Nucleus accumbens (tissue), 56 donors: ENCODE measurements at regions not wholly inside any gene's neighbourhood (a gene's known extent, or its start where the extent isn't known, plus 50 kb on each side); places are given as distances from the start of the nearest gene placed in this dataset.

ENCODE experiments used
- DNase-seq, 56 donors: peaks; one replicate each; lab custom pipeline; 2025; lab: John Stamatoyannopoulos, UW

GRCh38 chr1:218525451-218526197 is 180.5 kb downstream of the TGFB2 start:
- no peak for DNase-seq

GRCh38 chr1:218526198-218526580 is 181.1 kb downstream of the TGFB2 start:
- DNase-seq: no peak

- DNase-seq: no peak
These were observed 182.6 kb downstream of the TGFB2 start for GRCh38 chr1:218527737-218528136.

DNA sequence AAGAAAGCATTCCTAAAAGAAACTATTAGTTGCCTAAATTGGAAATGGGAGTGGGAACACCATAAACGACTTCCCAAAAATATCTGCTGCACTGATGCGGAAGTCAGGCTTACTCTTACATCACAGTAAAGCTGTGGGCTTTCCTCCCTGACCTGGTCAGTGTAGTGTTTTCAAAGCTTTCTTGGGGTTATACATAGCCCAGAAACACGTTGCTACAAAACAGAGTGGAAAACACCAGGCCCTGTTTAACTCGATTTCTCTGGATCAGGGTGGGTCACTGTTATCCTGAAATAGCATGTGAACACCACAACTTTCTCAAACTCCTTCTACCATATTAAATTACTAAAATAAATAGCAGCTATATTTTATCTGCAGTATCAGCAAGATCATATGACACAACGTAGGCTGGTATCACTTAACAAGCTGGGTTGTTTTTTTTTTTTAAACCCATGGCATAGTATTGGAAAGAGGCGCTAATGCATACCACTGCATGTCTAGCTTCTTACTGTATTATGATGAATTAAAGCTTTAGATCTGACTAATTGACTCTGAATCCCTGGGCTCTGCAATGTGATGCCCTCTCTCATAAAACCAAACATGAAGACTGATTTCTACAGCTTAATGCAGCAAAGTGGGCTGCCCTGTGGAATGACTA is 184.6 kb downstream of the TGFB2 start:
- DNase-seq: no peak

GRCh38 chr1:218531936-218532335 is 186.8 kb downstream of the TGFB2 start:
- no peak for DNase-seq

DNA sequence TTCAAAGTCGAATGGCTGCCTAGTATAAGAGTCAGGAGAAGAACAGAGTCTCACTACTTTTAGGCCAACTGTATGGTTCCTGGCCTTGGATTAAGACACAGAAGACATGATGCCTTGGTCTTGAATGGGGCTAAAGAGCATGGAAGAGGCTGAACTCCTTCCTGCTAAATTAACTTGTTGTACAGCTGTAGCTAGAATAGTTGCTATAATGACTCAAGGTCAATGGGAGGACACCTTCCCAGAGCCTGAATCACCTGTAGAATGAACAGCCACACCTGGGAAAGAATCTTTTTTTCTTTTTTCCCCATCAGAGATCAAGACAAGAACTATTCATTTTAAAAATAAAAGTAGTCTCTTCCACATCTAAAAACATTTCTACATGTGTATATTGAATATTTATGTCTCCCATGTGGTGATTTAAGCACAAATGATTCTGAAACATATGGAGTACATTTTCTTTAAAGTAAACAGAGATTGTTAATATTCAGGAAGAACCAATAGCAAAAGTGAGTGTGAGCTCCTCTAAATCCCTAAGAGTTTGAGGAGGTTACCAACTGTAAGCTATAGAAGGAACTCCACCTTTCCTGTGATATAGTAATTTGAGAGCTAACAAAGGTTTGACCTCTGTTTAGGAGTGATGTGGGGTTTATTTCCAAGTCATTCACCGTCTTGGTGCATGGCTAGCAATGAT is 191.3 kb downstream of the TGFB2 start:
- no peak for DNase-seq

GRCh38 chr1:218537122-218537913 is 192.2 kb downstream of the TGFB2 start:
- no peak for DNase-seq

- no peak for DNase-seq
These were observed 193.2 kb downstream of the TGFB2 start for GRCh38 chr1:218538341-218538740.

DNA sequence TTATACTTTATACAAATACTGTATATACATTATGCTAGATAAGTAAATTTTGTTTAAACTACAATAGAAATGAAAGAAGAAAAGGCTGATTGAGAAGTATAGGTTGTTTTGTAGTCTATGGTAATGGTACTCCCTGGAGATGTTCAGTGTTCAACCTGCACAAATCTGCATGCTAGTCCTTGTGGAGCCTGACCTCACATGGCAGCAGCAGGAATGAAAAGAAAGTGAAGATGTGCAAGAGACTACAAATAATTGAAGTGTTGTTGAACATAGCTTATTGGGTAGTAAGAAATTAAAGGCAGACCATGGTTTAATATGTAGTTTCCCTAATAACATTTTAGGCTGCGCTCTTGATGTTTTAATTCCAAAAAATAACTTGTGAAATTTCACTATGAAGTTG is 201.2 kb downstream of the TGFB2 start:
- no peak for DNase-seq

- no peak for DNase-seq
These were observed 203.0 kb downstream of the TGFB2 start for GRCh38 chr1:218547957-218548730.

DNA sequence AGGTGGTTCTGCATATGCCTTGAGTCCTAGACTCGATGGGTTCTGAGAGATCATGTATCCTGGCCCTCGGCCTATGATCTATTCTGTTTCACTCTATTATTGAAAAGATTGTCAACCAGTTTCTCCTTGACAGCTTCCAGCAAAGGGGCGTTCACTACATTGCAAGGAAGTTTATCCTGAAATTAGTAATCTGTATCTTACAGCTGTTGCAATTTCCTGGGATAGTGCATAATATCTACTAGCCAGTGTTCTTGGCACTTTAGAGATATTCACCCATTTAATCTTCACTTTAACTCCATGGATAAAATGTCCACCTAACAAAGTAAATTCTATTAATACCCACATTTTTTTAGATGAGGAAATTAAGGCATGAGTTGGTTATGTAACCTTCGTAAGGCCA is 203.6 kb downstream of the TGFB2 start:
- no peak for DNase-seq

DNA sequence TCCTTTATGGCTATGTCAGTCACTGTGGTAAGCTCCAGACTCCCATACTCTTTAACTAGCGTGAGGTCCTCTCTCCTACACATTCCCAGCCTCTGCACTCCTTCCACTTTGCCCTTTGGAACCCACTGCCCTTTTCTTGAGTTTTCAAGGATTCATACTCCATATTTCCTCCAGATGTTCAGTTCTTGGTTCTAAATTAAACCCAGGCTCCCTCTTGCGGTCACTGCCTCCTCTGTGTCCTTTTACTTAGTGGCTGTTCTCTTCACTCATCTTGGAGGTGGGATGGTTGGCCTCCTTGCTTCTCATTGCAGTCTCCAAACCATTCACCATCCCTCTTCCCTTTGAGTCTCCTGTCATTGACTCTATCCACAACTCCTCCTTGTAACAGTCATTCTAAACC is 208.1 kb downstream of the TGFB2 start:
- DNase-seq: no peak

DNA sequence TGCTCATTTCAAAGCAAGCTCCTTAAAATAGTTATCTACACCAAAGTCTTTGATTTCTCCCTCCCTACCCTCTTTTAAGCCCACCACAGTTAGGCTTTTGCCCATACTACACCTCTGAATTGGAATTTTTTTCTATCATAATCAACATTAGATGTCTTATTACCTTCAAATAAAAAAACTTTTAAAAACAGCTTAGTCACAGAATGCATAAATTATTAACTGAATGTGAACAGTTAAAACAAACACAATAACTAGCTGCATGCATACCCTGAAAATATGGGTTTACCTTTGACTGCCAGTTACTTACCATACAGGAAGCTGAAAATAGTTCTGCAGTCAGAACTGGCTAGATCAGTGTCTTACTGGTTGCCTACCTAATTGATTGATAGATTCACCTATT is 210.9 kb downstream of the TGFB2 start:
- DNase-seq: no peak

DNA sequence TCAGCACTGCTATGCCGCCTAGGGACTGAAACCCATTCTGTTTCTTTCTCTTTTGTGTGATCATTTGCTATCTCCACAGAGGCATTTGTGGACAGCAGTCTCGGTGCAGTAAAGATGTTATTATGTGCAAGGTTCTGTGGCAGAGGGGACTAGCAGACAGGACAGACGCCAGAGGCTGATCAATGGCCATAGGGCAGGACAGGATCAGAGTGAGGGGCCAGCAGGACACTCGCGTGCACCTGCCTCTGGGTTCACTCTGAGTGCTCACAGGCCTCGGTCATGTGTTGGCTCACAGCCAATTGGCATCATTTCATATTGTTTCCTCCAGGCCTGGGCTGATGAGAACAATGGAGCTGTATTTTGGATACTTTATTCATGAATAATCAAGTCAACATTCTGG is 212.6 kb downstream of the TGFB2 start:
- DNase-seq: peak in 30 of 56 donors; percentile 1 to 56 (median 12)

DNA sequence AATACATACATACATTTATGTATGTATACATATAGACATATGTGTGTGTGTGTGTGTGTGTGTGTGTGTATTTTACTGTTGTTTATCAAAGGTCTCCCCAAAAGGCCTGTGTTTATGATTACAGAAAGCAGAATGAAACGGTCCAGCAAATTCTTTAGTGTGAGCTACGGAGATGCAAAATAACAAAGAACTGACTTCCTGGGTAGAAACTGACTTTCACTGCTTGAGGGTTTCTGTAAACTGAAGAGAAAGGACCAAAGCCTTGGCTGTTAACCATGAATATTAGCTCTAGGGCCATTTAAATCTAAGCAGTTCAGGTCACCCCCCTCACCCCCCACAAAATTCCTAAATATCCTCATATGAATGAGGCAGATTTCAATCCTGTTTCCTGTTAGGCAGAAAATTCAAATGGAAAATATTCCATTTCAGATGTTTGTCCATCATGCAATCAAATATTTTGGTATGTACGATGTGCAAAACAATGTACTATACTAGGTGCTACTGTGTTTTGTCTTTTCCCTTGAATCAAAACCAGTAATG is 213.2 kb downstream of the TGFB2 start:
- DNase-seq: no peak

DNA sequence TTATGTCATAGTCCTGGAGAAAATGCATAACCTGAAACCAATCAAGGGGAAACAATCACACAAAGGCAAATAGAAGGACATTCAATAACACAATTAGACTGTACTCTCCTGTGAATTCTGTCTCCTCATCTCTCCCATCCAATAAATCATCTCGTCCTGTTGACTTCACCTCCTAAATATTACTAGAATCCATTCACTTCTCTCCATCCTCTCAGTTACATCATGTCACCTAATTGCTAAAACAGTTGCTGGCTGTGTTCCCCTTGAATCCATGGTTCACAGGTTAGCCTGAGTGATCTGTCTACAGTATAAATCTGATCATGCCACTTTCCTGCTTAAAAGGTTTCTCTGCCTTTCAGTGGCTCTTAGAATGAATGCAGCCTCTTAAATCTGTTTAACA is 220.2 kb downstream of the TGFB2 start:
- DNase-seq: no peak

DNA sequence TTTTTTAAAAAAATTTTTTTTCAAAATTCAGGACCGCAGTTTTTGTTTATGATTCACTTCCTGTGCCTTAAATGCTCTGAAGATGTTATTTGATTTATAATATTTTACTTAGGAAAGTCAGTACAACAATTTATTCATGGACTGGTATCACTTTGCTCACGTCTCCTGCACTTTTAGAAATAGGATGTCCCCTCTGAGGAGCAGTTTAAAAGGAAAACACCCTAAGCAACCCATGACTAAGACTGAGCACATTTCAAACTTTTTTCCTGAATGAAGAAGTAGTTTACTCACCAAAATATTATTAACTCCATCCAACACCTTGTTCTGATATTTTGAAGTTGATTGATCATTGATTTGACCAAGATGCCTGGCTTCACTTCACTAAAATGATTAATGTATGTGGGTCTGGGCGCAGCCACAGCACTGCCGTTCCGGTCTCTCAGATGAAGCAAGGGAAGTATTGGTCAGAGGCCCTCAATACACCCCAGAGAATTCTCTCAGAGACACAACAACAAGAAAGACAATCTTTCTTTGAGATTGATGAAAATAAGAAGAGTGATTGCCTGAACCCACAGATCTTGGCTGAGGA is 223.9 kb downstream of the TGFB2 start:
- no peak for DNase-seq

DNA sequence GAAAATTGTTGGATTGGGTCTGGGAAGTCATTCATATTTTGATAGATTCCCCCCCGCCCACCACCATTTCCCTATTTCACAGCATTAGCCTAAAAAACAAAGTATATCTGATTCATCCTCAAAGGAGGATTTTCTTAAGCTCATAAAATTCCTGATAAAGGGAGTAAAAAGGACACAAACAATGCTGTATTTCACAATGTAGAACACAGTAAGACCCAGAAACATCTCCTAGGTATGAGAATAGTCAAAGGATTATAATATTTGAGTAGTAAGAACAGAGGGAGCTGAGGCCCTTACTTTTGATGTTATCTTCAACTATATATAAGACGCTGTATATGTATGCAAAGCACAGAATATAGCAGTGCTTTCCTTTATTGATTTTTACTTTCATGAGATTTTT is 225.3 kb downstream of the TGFB2 start:
- no peak for DNase-seq

DNA sequence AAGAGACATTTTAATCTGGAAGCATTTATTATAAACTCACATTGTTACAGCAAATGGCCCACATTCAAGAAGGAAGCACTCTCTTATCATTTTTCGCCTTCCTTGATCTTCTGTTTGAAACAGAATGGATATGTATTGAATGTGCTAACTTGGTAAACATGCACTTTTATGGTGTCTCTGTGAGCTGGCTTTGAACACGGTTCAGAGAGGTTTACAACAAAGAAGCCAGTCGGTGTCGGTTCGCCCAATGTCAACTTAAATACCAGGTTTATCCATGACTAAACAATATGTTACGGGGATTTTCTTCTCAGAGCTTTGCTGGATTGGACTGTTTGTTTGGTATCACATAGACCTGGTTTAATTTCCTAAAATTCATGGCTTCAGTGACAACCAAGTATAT is 226.4 kb downstream of the TGFB2 start:
- no peak for DNase-seq

GRCh38 chr1:218572050-218572449 is 226.9 kb downstream of the TGFB2 start:
- no peak for DNase-seq
